ENCODE measurements at regions not wholly inside any gene's neighbourhood (a gene's known extent, or its start where the extent isn't known, plus 50 kb on each side); places are given as distances from the start of the nearest gene placed in this dataset.
"Not testable (repeated sequence)": the region's sequence is repeated elsewhere in the genome, so short reads cannot be mapped to it uniquely, and the experiment has no call there.

GRCh38 chr20:53792946-53793536, 199.4 kb upstream of the ZNF217 start:
- DNase-seq, result no peak

DNA sequence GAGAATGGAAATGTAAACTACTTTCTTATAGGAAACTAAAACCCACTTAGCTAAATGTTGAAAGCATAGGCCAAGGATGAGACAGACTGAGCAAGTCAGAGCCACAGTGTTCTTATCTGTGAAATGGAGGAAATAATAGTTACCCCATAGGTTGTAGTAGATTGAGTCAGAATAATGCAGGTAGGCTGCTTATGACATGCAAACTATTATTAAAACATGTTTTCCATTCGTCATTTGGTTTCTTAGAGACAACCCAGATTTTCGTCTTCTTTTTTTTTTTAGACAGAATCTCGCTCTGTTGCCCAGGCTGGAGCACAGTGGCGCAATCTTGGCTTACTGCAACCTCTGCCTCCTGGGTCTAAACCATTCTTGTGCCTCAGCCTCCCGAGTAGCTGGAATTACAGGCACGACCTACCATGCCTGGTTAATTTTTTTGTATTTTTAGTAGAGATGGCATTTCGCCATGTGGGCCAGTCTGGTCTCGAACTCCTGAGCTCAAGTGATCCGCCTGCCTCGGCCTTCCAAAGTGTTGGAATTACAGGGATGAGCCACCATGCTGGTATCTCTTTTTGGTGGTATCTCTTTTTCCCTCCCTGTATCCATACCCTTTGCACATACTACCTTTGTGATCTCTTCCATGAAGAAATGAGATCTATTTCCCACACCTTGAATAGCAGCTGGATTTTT, 196.5 kb upstream of the ZNF217 start:
- DNase-seq, result no peak

DNA sequence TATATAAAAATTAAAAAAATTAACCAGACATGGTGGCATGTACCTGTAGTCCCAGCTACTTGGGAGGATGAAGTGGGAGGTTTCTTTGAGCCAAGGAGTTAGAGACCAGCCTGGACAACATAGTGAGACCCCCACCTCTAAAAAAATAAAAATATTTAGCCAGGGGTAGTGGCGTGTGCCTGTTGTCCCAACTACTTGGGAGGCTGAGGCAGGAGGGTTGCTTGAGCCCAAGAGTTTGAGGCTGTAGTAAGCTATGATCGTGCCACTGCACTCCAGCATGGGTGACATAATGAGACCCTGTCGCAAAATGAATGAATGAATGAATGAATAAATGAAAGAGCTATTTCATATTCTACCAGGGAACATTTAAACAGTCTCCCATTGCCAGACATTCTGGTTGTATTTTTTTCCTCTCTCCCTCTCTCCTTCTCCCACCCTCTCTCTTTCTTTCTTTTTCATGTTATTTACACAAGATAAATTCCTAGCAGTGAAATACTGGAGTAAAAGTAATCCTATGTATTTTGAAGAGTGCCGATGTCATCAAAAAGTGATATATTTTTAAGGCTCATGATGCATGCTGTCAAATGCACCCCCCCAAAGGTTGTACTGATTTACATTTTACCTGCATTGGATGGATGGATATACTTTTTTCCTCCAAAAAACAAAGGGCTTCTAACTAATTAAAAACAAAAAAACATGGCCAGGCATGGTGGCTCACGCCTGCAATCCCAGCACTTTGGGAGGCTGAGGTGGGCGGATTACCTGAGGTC, 194.8 kb upstream of the ZNF217 start:
- DNase-seq, result no peak

- DNase-seq, result not testable (repeated sequence)
Measured at GRCh38 chr20:53787491-53787931, 193.9 kb upstream of the ZNF217 start.

GRCh38 chr20:53786445-53787267, 193.0 kb upstream of the ZNF217 start:
- no peak for DNase-seq

DNA sequence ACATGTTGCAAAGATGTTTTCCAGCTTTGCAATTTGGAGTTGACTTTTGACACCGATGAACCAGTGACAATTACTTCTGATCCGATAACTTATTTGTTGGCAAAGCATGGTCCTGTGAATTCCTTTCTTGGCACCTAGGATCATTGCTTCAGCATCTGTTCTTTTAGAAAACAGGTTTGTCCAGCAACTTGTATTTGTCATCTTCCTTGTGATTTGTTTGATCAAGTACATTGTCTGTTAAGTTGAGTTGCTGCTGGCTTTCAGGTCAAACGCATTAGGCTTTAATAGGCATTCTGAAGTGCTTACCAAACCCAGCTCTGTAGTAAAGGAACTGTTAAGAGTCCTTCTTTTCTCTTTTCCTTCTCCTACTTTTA, 192.4 kb upstream of the ZNF217 start:
- no peak for DNase-seq

DNA sequence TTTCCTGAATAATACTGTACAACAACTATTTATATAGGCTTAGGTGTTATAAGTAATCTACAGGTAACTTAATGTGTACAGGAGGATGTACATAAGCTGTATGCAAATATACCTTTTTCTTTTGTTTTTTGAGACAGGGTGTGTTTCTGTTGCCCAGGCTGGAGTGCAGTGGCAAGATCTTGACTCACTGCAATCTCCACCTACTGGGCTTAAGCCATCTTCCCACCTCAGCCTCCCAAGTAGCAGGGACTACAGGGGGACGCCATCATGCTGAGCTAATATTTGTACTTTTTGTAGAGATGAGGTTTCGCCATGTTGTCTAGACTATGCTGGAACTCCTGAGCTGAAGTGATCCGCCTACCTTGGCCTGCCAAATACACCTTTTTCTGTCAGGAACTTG, 191.7 kb upstream of the ZNF217 start:
- DNase-seq, result no peak

GRCh38 chr20:53783768-53784167, 190.1 kb upstream of the ZNF217 start:
- DNase-seq, result no peak

DNA sequence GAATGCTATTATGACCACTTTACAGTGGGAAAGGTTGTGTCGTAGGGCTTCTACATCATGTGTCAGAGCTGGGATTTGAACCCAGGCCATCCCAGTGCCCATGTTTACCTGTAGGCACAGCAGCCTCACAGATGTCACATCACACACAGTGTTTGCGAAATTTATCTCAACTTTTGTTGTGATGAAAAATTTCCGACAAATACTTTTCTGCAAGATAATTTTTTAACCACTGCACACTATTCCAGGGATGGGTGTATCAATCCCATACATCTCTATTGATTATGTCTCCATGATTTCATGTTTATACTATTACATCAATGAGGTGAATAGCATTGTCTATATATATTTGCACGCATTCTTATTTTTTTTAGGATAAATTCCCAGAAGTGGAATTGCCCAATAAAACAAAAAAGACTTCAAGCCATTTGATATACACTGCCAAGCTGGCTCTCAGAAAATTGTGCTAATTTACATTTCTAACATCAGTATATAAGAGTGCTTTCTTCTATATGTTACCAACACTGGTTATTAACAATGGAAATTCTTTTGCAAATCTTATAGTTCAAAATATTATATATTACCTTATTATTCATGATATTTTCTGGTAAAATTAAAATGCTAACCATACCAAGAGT, 189.1 kb upstream of the ZNF217 start:
- DNase-seq, result no peak

DNA sequence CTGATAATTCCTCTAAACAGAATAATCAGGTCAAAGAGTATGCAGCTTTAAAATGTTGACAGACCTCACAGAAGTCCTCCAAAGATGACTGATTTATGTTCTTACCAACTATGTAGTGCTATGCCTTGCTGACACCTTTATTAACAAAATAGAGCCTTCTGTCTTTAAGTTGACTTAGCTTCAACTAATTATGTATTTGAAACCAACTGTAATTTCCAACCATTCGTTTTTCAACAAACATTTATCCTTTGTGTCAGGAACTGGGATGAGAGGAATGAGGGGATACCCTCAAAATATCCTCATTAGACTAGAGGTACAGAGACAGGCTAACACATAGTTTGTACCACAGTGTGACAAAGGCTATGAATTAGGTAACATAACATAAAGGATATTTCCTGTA, 186.2 kb upstream of the ZNF217 start:
- no peak for DNase-seq

- no peak for DNase-seq
Measured at GRCh38 chr20:53778736-53779135, 185.1 kb upstream of the ZNF217 start.

GRCh38 chr20:53778041-53778516, 184.4 kb upstream of the ZNF217 start:
- no peak for DNase-seq

DNA sequence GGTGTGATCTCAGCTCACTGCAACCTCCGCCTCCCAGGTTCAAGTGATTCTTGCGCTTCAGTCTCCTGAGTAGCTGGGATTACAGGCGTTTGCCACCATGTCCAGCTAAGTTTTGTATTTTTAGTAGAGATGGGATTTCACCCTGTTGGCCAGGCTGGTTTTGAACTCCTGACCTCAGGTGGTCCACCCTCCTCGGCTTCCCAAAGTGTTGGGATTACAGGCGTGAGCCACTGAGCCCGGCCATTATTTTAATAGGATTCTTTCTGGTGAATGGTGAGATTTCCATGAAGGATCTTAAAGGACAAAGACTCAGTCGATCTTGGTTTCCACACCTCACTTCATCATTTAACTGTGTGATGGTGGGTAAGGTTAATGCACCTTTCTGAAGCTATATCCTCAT, 183.8 kb upstream of the ZNF217 start:
- not testable (repeated sequence) for DNase-seq

DNA sequence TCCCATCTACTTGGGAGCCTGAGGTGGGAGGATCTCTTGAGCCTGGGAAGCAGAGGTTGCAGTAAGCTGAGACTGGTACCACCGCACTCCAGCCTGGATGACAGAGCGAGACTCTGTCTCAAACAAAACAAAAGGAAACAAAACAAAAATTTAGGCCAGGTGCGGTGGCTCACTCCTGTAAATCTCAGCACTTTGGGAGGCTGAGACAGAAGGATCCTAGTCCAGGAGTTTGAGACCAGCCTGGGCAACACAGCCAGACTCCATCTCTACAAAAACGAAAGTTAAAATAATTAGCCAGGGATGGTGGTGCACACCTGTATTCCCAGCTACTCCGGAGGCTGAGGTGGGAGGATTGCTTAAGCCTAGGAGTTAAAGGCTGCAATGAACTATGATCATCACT, 183.2 kb upstream of the ZNF217 start:
- DNase-seq, result no peak

DNA sequence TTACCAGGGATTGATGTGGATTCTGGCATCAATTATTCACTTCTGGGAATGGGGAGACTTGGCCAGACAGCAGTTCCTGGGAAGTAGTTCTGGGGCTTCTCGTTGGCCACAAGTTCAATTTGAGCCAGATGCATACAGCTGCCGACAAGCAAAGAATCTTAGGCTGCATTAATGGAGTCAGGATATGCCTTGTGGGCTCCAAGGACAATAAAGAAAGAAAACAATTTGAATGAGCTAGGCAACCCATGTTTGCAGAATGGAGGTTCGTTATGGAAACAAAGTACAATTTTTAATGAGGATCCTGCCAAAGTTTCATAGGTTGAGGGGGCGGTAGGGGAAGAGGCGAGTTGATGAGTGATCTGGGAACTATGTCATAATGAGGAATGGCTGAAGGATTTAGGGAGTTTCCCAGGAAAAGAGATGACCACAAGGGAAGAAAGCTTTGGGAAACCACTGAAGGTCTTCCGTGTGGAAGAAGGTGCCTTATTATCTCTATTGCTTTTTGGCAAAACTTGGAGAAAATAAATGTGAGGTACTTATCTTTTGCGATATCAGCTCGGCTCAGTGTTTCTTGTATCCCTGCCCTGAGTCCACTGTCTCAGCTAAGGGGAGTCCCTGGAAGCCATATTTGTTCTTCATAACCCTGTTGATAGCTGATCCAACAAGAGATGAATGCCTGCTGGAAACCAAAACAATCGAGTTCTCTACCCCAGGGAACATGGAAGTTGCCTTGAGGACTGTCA, 181.0 kb upstream of the ZNF217 start:
- no peak for DNase-seq

- no peak for DNase-seq
Measured at GRCh38 chr20:53773792-53774401, 180.3 kb upstream of the ZNF217 start.

- not testable (repeated sequence) for DNase-seq
Measured at GRCh38 chr20:53773066-53773791, 179.6 kb upstream of the ZNF217 start.

DNA sequence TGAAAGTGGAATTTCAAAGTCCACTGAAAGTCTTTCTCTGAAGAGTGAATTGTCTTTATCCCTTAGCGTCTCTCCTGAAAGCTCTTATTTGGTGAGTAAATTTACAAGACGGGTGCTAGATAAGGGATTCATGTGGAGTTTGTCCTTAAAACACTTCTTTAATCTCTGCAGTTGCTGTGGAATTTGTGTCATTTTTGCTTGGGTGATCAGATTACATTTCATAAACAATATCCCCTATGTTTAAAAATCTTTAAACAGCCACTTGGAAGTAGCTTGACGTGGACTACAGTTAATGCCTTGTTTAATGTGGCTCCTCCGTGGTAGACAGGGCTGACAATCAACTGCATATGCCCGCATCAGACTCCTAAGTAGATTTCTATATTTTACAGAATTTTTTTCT, 175.4 kb upstream of the ZNF217 start:
- no peak for DNase-seq

GRCh38 chr20:53768329-53768728, 174.7 kb upstream of the ZNF217 start:
- DNase-seq, result no peak

DNA sequence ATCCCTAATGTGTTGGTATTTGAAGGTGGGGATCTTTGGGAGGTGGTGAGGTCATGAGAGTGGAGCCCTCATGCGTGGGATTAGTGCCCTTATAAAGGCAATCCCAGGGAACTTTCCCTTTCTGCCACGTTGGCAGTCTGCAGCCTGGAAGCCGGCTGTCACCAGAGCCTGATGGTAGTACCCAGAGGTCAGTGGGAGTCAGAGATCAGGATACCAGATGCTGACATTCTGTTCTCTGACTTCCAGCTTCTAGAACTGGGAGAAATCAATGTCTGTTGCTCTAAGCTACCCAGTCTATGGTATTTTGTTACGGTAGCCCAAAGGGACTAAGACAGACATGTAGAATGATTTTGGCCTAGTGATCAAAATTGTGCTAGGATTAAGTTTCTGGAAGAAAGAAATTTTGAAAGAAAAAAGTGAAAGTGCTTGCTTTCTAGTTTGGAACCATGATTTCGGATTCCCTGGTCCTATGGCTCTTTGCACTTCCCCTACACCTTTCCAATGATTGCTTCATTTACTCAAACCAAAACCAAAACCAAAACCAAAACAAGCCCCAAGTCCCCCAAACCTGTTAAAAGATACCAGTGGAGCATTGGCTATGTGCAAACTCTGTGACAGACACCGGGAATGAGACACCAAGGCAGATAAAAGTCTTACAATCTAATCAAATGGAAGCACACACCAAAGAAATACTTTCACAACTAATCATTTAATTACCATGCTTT, 173.7 kb upstream of the ZNF217 start:
- no peak for DNase-seq

All from NCI-H1092 (cell line).